ENCODE measurements at regions not wholly inside any gene's neighbourhood (a gene's known extent, or its start where the extent isn't known, plus 50 kb on each side); places are given as distances from the start of the nearest gene placed in this dataset.

DNA sequence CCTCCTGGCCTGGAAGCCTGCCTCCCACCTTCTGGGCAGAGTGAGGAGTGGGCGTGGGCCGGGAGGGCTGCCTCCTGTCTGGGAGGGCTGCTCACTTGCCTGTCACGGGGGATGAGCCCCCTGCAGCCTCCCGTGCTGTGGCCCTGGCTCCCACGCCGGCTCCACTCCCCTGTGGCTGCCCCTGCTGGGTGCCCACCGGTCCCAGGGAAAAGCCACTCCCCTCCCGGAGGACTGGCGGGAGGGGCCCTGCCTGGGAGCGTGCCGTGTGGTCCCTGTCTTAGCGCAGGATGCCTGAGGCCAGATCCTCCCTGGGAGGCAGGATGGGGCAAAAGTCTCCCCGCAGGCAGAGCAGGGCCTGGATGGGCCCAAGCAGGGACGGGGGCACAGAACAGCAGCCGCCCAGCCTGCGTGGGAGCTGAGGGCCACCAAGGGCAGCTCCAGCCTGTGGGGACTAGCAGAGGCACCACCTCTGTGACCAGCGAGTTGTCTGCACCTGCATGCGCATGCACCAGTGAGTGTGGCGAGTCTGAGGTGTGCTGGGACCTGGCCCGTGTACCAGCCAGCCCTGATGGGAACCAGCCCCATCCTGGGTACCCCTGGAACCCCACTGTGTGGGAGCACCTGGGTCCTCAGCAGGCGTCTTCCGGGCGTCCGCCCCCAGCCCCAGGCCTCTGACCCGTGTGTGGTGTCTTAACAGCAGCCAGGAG, 339.9 kb downstream of the SEC14L1 start:
- peaks cover 29% of the 10 kb centered on the region; the same call in 1 of the 2 replicates for H4K20me1 ChIP-seq (ENCODE audit: low read length)
- no peaks in the 10 kb centered on the region for H3K27me3 ChIP-seq (ENCODE audit: low read length)
- H3K9me3 ChIP-seq (ENCODE audit: low read length) = no peaks in the 10 kb centered on the region
- no peak overlapping the region for H3K9ac ChIP-seq (ENCODE audit: low read length)
- H3K4me2 ChIP-seq (ENCODE audit: low read length) = no peak overlapping the region
- no peak overlapping the region for H3K27ac ChIP-seq (ENCODE audit: low read length)
- DNase-seq (no peak), ATAC-seq (no peak)
- H3K4me3 ChIP-seq (ENCODE audit: low read length) = no peak overlapping the region
- no peaks in the 10 kb centered on the region for H3K9me2 ChIP-seq (replicated peaks; ENCODE audit: low read length)
- intact Hi-C loops (cut with micrococcal nuclease) = no loop called here
- CTCF ChIA-PET = no interaction called here
- H3K79me2 ChIP-seq (ENCODE audit: low read length) = peaks cover 81% of the 10 kb centered on the region
- BruUV-seq (replicated peaks) = no TSS peak
- POLR2A ChIA-PET (ENCODE audit: unreplicated experiment) = no interaction called here
- H3F3A ChIP-seq (ENCODE audit: low read length, unreplicated experiment) = peaks cover 6% of the 10 kb centered on the region
- peaks cover 22% of the 10 kb centered on the region for H3K36me3 ChIP-seq (ENCODE audit: low read depth, low read length)
- no peak for TF ChIP-seq EZH2 (IDR thresholded peaks at IDR 0.05; ENCODE audit: low read length, unreplicated experiment)
- TF ChIP-seq EZH2phosphoT487 (IDR thresholded peaks at IDR 0.05; ENCODE audit: borderline replicate concordance, low read length) = no peak
- TF ChIP-seq, protein P1, sequence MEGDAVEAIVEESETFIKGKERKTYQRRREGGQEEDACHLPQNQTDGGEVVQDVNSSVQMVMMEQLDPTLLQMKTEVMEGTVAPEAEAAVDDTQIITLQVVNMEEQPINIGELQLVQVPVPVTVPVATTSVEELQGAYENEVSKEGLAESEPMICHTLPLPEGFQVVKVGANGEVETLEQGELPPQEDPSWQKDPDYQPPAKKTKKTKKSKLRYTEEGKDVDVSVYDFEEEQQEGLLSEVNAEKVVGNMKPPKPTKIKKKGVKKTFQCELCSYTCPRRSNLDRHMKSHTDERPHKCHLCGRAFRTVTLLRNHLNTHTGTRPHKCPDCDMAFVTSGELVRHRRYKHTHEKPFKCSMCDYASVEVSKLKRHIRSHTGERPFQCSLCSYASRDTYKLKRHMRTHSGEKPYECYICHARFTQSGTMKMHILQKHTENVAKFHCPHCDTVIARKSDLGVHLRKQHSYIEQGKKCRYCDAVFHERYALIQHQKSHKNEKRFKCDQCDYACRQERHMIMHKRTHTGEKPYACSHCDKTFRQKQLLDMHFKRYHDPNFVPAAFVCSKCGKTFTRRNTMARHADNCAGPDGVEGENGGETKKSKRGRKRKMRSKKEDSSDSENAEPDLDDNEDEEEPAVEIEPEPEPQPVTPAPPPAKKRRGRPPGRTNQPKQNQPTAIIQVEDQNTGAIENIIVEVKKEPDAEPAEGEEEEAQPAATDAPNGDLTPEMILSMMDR (conservative IDR thresholded peaks at IDR 0.05; ENCODE audit: low read depth, low read length) = no peak
- H3K4me1 ChIP-seq (ENCODE audit: insufficient read depth, low read length) = peaks cover 26% of the 10 kb centered on the region
- H2AFZ ChIP-seq (ENCODE audit: low read length) = no peak overlapping the region

- POLR2A ChIA-PET (ENCODE audit: unreplicated experiment) = no interaction called here
- no peak for TF ChIP-seq EZH2 (IDR thresholded peaks at IDR 0.05; ENCODE audit: low read length, unreplicated experiment)
- no peak for TF ChIP-seq EZH2phosphoT487 (IDR thresholded peaks at IDR 0.05; ENCODE audit: borderline replicate concordance, low read length)
- TF ChIP-seq, protein P1 (conservative IDR thresholded peaks at IDR 0.05; ENCODE audit: low read depth, low read length) = no peak
- no TSS peak for BruUV-seq (replicated peaks)
- no peak overlapping the region for H3K4me3 ChIP-seq (ENCODE audit: low read length)
- no peaks in the 10 kb centered on the region for H3K9me2 ChIP-seq (replicated peaks; ENCODE audit: low read length)
- H3K36me3 ChIP-seq (ENCODE audit: low read depth, low read length) = peaks cover 22% of the 10 kb centered on the region
- H3K27me3 ChIP-seq (ENCODE audit: low read length) = no peaks in the 10 kb centered on the region
- ATAC-seq = no peak
- no peaks in the 10 kb centered on the region for H3K9me3 ChIP-seq (ENCODE audit: low read length)
- H3K27ac ChIP-seq (ENCODE audit: low read length) = no peak overlapping the region
- H3K79me2 ChIP-seq (ENCODE audit: low read length) = peaks cover 71% of the 10 kb centered on the region
- no peak overlapping the region for H3K4me2 ChIP-seq (ENCODE audit: low read length)
- H3K4me1 ChIP-seq (ENCODE audit: insufficient read depth, low read length) = peaks cover 16% of the 10 kb centered on the region
- no peak for DNase-seq
- no peak overlapping the region for H3K9ac ChIP-seq (ENCODE audit: low read length)
- no peak overlapping the region for H2AFZ ChIP-seq (ENCODE audit: low read length)
- CTCF ChIA-PET = no interaction called here
- peaks cover 24% of the 10 kb centered on the region; the same call in 1 of the 2 replicates for H4K20me1 ChIP-seq (ENCODE audit: low read length)
- intact Hi-C loops (cut with micrococcal nuclease) = no loop called here
- peaks cover 5% of the 10 kb centered on the region for H3F3A ChIP-seq (ENCODE audit: low read length, unreplicated experiment)
These were observed 341.0 kb downstream of the SEC14L1 start for GRCh38 chr17:77481476-77482374.

All from PC-3 (cell line).